MM.1S (cell line): ENCODE measurements at regions not wholly inside any gene's neighbourhood (a gene's known extent, or its start where the extent isn't known, plus 50 kb on each side); places are given as distances from the start of the nearest gene placed in this dataset.

Source experiments
- DNase-seq: peaks from one replicate; pipeline ENCODE4 v3.0.0-alpha.2; 2015
- H2AFZ ChIP-seq: fragments of 300-600 bp; sonication (generic); 2 replicates; pipeline ENCODE4 v1.6.0; 2016; ENCODE audit warnings: antibody characterized with exemption, low read length
- H3F3A ChIP-seq: fragments of 300-600 bp; sonication (generic); 2 replicates; pipeline ENCODE4 v1.6.1; 2016; ENCODE audit warnings: mild to moderate bottlenecking, antibody characterized with exemption, low read length, moderate library complexity, mixed read lengths; ENCODE audit not compliant: insufficient read depth
- H3K27ac ChIP-seq: fragments of 300-600 bp; sonication (generic); 2 replicates; pipeline ENCODE4 v1.5.1; 2016; ENCODE audit warnings: mild to moderate bottlenecking, low read length
- H3K27me3 ChIP-seq: fragments of 300-600 bp; sonication (generic); replicated peaks from 2 replicates; pipeline ENCODE4 v1.6.0; 2016; ENCODE audit warnings: low read length; ENCODE audit not compliant: insufficient read depth
- H3K36me3 ChIP-seq: fragments of 300-600 bp; sonication (generic); replicated peaks from 2 replicates; pipeline ENCODE4 v1.6.1; 2016; ENCODE audit warnings: mild to moderate bottlenecking, low read length, mixed read lengths; ENCODE audit not compliant: insufficient read depth
- H3K4me1 ChIP-seq: fragments of 300-600 bp; sonication (generic); 2 replicates; pipeline ENCODE4 v1.6.1; 2016; ENCODE audit warnings: low read length, mixed read lengths
- H3K4me2 ChIP-seq: fragments of 300-600 bp; sonication (generic); 2 replicates; pipeline ENCODE4 v1.6.0; 2016; ENCODE audit warnings: low read depth, low read length
- H3K4me3 ChIP-seq: fragments of 300-600 bp; sonication (generic); 2 replicates; pipeline ENCODE4 v1.5.1; 2016; ENCODE audit warnings: low read length, mixed read lengths
- H3K79me2 ChIP-seq: fragments of 300-600 bp; sonication (generic); 2 replicates; pipeline ENCODE4 v1.6.1; 2016; ENCODE audit warnings: mixed run types, low read length, mixed read lengths
- H3K9ac ChIP-seq: fragments of 300-600 bp; sonication (generic); 2 replicates; pipeline ENCODE4 v1.6.1; 2016; ENCODE audit warnings: low read length, mixed read lengths
- H3K9me2 ChIP-seq: fragments of 300-600 bp; sonication (generic); replicated peaks from 2 replicates; pipeline ENCODE4 v1.6.1; 2016; ENCODE audit warnings: mild to moderate bottlenecking, low read length, mixed read lengths; ENCODE audit not compliant: insufficient read depth
- H3K9me3 ChIP-seq: fragments of 300-600 bp; sonication (generic); replicated peaks from 2 replicates; pipeline ENCODE4 v1.6.1; 2016; ENCODE audit warnings: mild to moderate bottlenecking, low read length, mixed read lengths; ENCODE audit not compliant: insufficient read depth
- H4K20me1 ChIP-seq: fragments of 300-600 bp; sonication (generic); 2 replicates; pipeline ENCODE4 v1.6.1; 2016; ENCODE audit warnings: mild to moderate bottlenecking, low read length, moderate library complexity, mixed read lengths; ENCODE audit not compliant: insufficient read depth
- CTCF ChIP-seq: fragments of 300-600 bp; sonication (generic); IDR thresholded peaks from 2 replicates; pipeline ENCODE4 v1.5.1; 2016; ENCODE audit warnings: antibody characterized with exemption, low read length, mixed read lengths
- EZH2 ChIP-seq: fragments of 300-600 bp; sonication (generic); optimal IDR thresholded peaks from 2 replicates; pipeline ENCODE3; 2017; ENCODE audit warnings: low read depth, mild to moderate bottlenecking, antibody characterized with exemption, low read length, mixed read lengths
- EZH2phosphoT487 ChIP-seq: fragments of 300-600 bp; sonication (generic); IDR thresholded peaks from 2 replicates; pipeline ENCODE4 v1.6.1; 2018; ENCODE audit warnings: antibody characterized with exemption, low read length

GRCh38 chr9:1748407-1748806 lies 266.7 kb upstream of the SMARCA2 start:
- Histone ChIP-seq H3K4me1 (peaks cover 13% of the 10 kb centered on the region), H3K27me3 (no peaks in the 10 kb centered on the region), H3F3A (peaks cover 7% of the 10 kb centered on the region), H3K9ac (no peak overlapping the region), H3K4me2 (peak overlapping the region; percentile 33), H3K4me3 (no peak overlapping the region), H3K27ac (peak overlapping the region; percentile 59; the same call in 1 of the 2 replicates), H3K9me3 (no peaks in the 10 kb centered on the region), H4K20me1 (no peaks in the 10 kb centered on the region), H2AFZ (peak overlapping the region; percentile 67), H3K79me2 (no peaks in the 10 kb centered on the region), H3K36me3 (no peaks in the 10 kb centered on the region), H3K9me2 (no peaks in the 10 kb centered on the region)
- DNase-seq = peak; percentile 46
- TF ChIP-seq CTCF (no peak), EZH2 (no peak), EZH2phosphoT487 (no peak)

- Histone ChIP-seq H3K27me3 (no peaks in the 10 kb centered on the region), H3K79me2 (0 out of 2 replicates have a peak, but pooled peaks cover 8% of the 10 kb centered on the region), H3K9ac (no peak overlapping the region), H3K4me2 (no peak overlapping the region), H3K27ac (no peak overlapping the region), H3K4me1 (peaks cover 13% of the 10 kb centered on the region), H3K4me3 (no peak overlapping the region), H3F3A (0 out of 2 replicates have a peak, but pooled peaks cover 6% of the 10 kb centered on the region), H2AFZ (no peak overlapping the region), H4K20me1 (no peaks in the 10 kb centered on the region), H3K9me2 (no peaks in the 10 kb centered on the region), H3K36me3 (no peaks in the 10 kb centered on the region), H3K9me3 (no peaks in the 10 kb centered on the region)
- TF ChIP-seq CTCF = no peak
- TF ChIP-seq EZH2 = no peak
- TF ChIP-seq EZH2phosphoT487 = no peak
- no peak for DNase-seq
Measured at GRCh38 chr9:1757186-1757585, 258.0 kb upstream of the SMARCA2 start.

- peak overlapping the region; percentile 45; the same call in 1 of the 2 replicates for H3K27ac ChIP-seq
- TF ChIP-seq EZH2 = no peak
- H3K4me1 ChIP-seq = peaks cover 13% of the 10 kb centered on the region
- peak; percentile 98 for DNase-seq
- no peaks in the 10 kb centered on the region for H3K9me2 ChIP-seq
- H3K4me3 ChIP-seq = peak overlapping the region; percentile 68
- H4K20me1 ChIP-seq = no peaks in the 10 kb centered on the region
- 0 out of 2 replicates have a peak, but pooled peaks cover 8% of the 10 kb centered on the region for H3K79me2 ChIP-seq
- H3K9ac ChIP-seq = peak overlapping the region; percentile 53; the same call in 1 of the 2 replicates
- no peaks in the 10 kb centered on the region for H3K27me3 ChIP-seq
- H3K4me2 ChIP-seq = peak overlapping the region; percentile 86
- H3F3A ChIP-seq = 0 out of 2 replicates have a peak, but pooled peaks cover 6% of the 10 kb centered on the region
- H3K36me3 ChIP-seq = no peaks in the 10 kb centered on the region
- H2AFZ ChIP-seq = peak overlapping the region; percentile 78
- no peaks in the 10 kb centered on the region for H3K9me3 ChIP-seq
Measured at GRCh38 chr9:1759009-1759408, 256.1 kb upstream of the SMARCA2 start.

- peak; percentile 27 for DNase-seq
- H3K9ac ChIP-seq = peak overlapping the region; percentile 53
- peak overlapping the region; percentile 86 for H3K4me2 ChIP-seq
- H3K79me2 ChIP-seq = 0 out of 2 replicates have a peak, but pooled peaks cover 8% of the 10 kb centered on the region
- peak overlapping the region; percentile 68 for H3K4me3 ChIP-seq
- H3K27me3 ChIP-seq = no peaks in the 10 kb centered on the region
- H3K4me1 ChIP-seq = peaks cover 13% of the 10 kb centered on the region
- no peaks in the 10 kb centered on the region for H3K36me3 ChIP-seq
- H3F3A ChIP-seq = 0 out of 2 replicates have a peak, but pooled peaks cover 6% of the 10 kb centered on the region
- TF ChIP-seq CTCF = no peak
- TF ChIP-seq EZH2 = no peak
- TF ChIP-seq EZH2phosphoT487 = no peak
- peak overlapping the region; percentile 78 for H2AFZ ChIP-seq
- H3K27ac ChIP-seq = peak overlapping the region; percentile 45; the same call in 1 of the 2 replicates
- no peaks in the 10 kb centered on the region for H3K9me2 ChIP-seq
- no peaks in the 10 kb centered on the region for H3K9me3 ChIP-seq
- no peaks in the 10 kb centered on the region for H4K20me1 ChIP-seq
Measured at GRCh38 chr9:1759771-1760300, 255.3 kb upstream of the SMARCA2 start.
